ENCODE measurements at regions not wholly inside any gene's neighbourhood (a gene's known extent, or its start where the extent isn't known, plus 50 kb on each side); places are given as distances from the start of the nearest gene placed in this dataset.

DNA sequence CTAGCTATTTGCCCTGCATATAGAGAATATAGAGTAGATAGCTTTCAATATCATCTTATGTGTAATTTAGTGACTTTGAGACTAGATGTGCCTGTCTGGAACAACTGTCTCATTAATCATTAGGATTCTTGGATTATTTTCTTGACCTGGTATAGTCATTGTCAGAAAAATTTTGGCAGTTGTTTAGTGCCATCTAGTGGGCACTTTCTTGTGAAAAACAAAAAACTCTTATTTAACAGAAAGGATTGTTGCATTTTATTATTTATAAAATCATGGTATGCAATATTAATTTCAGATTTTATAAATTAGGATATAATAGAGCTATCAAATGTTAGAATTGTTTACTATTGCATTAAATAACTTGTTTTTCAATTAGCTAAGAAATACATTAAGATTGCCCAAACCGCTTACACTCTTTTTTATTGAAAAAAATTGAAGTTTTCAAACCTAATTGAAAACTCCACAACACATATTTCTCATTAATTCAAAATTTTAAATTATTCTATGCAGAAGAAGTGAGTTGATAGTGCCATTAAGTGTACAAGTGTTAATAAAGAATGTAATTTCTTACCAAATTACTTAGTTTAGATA is 80.3 kb downstream of the DYNAP start:
- Histone ChIP-seq H3K4me1 (ENCODE audit: control insufficient read depth in 2 of 2, insufficient read depth in 2 of 2, low read length in 2 of 2) (no peaks in the 10 kb centered on the region), H3K36me3 (replicated peaks in 1 of 2; ENCODE audit: control extremely low read depth in 1 of 2, control insufficient read depth in 1 of 2, extremely low read depth in 1 of 2, insufficient read depth in 2 of 2, low read length in 1 of 2) (no peaks in the 10 kb centered on the region), H3K4me2 (replicated peaks; ENCODE audit: low read depth, low read length, poor library complexity, severe bottlenecking) (no peak overlapping the region), H3K4me3 (ENCODE audit: control extremely low read depth in 1 of 5, extremely low read depth in 1 of 5, insufficient read depth in 1 of 5, low read depth in 2 of 5, low read length in 4 of 5) (no peak overlapping the region), H3K9ac (ENCODE audit: low read length) (no peak overlapping the region), H3K9me3 (ENCODE audit: control extremely low read depth in 1 of 3, control insufficient read depth in 2 of 3, insufficient read depth in 1 of 3, low read length in 2 of 3) (no peaks in the 10 kb centered on the region), H2AFZ (ENCODE audit: insufficient read depth, low read depth, low read length, poor library complexity, severe bottlenecking) (no peak overlapping the region), H3K27me3 (replicated peaks in 1 of 4; ENCODE audit: control extremely low read depth in 1 of 4, control insufficient read depth in 3 of 4, insufficient read depth in 4 of 4, low read length in 3 of 4) (no peaks in the 10 kb centered on the region), H3K27ac (ENCODE audit: low read length in 2 of 2) (no peak overlapping the region), H4K20me1 (ENCODE audit: control insufficient read depth, insufficient read depth, low read length, poor library complexity, severe bottlenecking) (no peaks in the 10 kb centered on the region), H3K79me2 (ENCODE audit: control insufficient read depth, insufficient read depth, low read length) (no peaks in the 10 kb centered on the region)
- CTCF ChIA-PET: interaction anchor here (0.7 to 2.2 kb wide), 10 partner anchors 9 to 1106 kb away, joined by 3 to 13 read pairs (median 4); no protein-coding TSS in a partner anchor
- peak; percentile 42 for DNase-seq
- Mint-ChIP-seq H3K27me3 (peaks cover 8% of the 10 kb centered on the region), H3K27ac (no peak overlapping the region), H3K4me3 (no peak overlapping the region), H3K9me3 (ENCODE audit: insufficient read depth) (no peaks in the 10 kb centered on the region), H3K4me1 (no peaks in the 10 kb centered on the region)
- intact Hi-C loops (cut with micrococcal nuclease): loop anchor here (5.0 kb wide), 1 partner anchor 974 kb away; no protein-coding TSS in a partner anchor
- WGBS (ENCODE audit: insufficient coverage): no CpG with 5 or more reads among the region's 1 CpG
- ATAC-seq (ENCODE audit: low read depth): no peak
- POLR2A ChIA-PET: no interaction called here
- TF ChIP-seq, protein P1, sequence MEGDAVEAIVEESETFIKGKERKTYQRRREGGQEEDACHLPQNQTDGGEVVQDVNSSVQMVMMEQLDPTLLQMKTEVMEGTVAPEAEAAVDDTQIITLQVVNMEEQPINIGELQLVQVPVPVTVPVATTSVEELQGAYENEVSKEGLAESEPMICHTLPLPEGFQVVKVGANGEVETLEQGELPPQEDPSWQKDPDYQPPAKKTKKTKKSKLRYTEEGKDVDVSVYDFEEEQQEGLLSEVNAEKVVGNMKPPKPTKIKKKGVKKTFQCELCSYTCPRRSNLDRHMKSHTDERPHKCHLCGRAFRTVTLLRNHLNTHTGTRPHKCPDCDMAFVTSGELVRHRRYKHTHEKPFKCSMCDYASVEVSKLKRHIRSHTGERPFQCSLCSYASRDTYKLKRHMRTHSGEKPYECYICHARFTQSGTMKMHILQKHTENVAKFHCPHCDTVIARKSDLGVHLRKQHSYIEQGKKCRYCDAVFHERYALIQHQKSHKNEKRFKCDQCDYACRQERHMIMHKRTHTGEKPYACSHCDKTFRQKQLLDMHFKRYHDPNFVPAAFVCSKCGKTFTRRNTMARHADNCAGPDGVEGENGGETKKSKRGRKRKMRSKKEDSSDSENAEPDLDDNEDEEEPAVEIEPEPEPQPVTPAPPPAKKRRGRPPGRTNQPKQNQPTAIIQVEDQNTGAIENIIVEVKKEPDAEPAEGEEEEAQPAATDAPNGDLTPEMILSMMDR (IDR thresholded peaks at IDR 0.05): peak; percentile 85
- TF ChIP-seq EZH2 (IDR thresholded peaks at IDR 0.05; ENCODE audit: borderline replicate concordance, insufficient read depth, low read depth, low read length, poor library complexity, severe bottlenecking): no peak

DNA sequence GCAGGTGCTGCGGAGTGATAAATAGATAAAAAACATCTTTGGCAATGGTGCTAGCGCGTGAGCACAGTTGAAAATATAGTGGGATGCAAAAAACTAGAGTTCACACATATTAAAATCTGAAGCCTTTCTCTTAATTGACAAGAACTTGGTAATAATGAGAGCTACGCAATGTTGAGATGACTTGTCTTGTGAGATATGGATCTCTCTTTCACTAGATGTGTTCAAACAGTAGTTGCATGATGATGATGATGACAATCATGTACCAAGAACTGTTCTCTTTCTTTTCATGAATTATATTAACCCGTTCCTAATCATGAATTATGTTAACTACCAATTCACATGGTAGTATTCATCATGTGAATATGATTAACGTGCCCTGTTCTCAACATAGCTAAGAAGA is 81.1 kb downstream of the DYNAP start:
- no CpG with 5 or more reads among the region's 6 CpGs for whole genome bisulfite sequencing (ENCODE audit: insufficient coverage)
- intact Hi-C loops (cut with micrococcal nuclease): loop anchor here (5.0 kb wide), 1 partner anchor 975 kb away; no protein-coding TSS in a partner anchor

More for the DNA sequence above, 81.1 kb downstream of the DYNAP start:
- Histone ChIP-seq H3K36me3 (replicated peaks in 1 of 2; ENCODE audit: control extremely low read depth in 1 of 2, control insufficient read depth in 1 of 2, extremely low read depth in 1 of 2, insufficient read depth in 2 of 2, low read length in 1 of 2) (no peaks in the 10 kb centered on the region), H3K4me3 (ENCODE audit: control extremely low read depth in 1 of 5, extremely low read depth in 1 of 5, insufficient read depth in 1 of 5, low read depth in 2 of 5, low read length in 4 of 5) (no peak overlapping the region), H3K27ac (ENCODE audit: low read length in 2 of 2) (no peak overlapping the region), H4K20me1 (ENCODE audit: control insufficient read depth, insufficient read depth, low read length, poor library complexity, severe bottlenecking) (no peaks in the 10 kb centered on the region), H2AFZ (ENCODE audit: insufficient read depth, low read depth, low read length, poor library complexity, severe bottlenecking) (no peak overlapping the region), H3K4me2 (replicated peaks; ENCODE audit: low read depth, low read length, poor library complexity, severe bottlenecking) (no peak overlapping the region), H3K9ac (ENCODE audit: low read length) (no peak overlapping the region), H3K4me1 (ENCODE audit: control insufficient read depth in 2 of 2, insufficient read depth in 2 of 2, low read length in 2 of 2) (no peaks in the 10 kb centered on the region), H3K27me3 (replicated peaks in 1 of 4; ENCODE audit: control extremely low read depth in 1 of 4, control insufficient read depth in 3 of 4, insufficient read depth in 4 of 4, low read length in 3 of 4) (no peaks in the 10 kb centered on the region), H3K9me3 (ENCODE audit: control extremely low read depth in 1 of 3, control insufficient read depth in 2 of 3, insufficient read depth in 1 of 3, low read length in 2 of 3) (no peaks in the 10 kb centered on the region), H3K79me2 (ENCODE audit: control insufficient read depth, insufficient read depth, low read length) (no peaks in the 10 kb centered on the region)
- no peaks in the 10 kb centered on the region for H3K9me3 Mint-ChIP-seq (ENCODE audit: insufficient read depth)
- H3K27me3 Mint-ChIP-seq: peaks cover 11% of the 10 kb centered on the region
- DNase-seq: no peak
- CTCF ChIA-PET: interaction anchor here (0.7 to 2.2 kb wide), 9 partner anchors 11 to 1107 kb away, joined by 3 to 13 read pairs (median 3); no protein-coding TSS in a partner anchor
- no peak for ATAC-seq (ENCODE audit: low read depth)
- no peak for TF ChIP-seq EZH2 (IDR thresholded peaks at IDR 0.05; ENCODE audit: borderline replicate concordance, insufficient read depth, low read depth, low read length, poor library complexity, severe bottlenecking)
- H3K4me1 Mint-ChIP-seq: no peaks in the 10 kb centered on the region
- POLR2A ChIA-PET: no interaction called here
- no peak overlapping the region for H3K4me3 Mint-ChIP-seq
- H3K27ac Mint-ChIP-seq: no peak overlapping the region
